IPS-NIHi11 (cell line): ENCODE measurements at regions not wholly inside any gene's neighbourhood (a gene's known extent, or its start where the extent isn't known, plus 50 kb on each side); places are given as distances from the start of the nearest gene placed in this dataset.
"Not testable (repeated sequence)": the region's sequence is repeated elsewhere in the genome, so short reads cannot be mapped to it uniquely, and the experiment has no call there.

ENCODE experiments used
- DNase-seq: peaks from one replicate; pipeline ENCODE4 v3.0.0; 2012; ENCODE audit warnings: mixed read lengths, low spot score

GRCh38 chr2:113341191-113341869, 62.6 kb upstream of the PAX8 start:
- no peak for DNase-seq

- DNase-seq, result no peak
These were observed 59.1 kb upstream of the PAX8 start for GRCh38 chr2:113337809-113338208.

GRCh38 chr2:113336040-113336439, 57.3 kb upstream of the PAX8 start:
- DNase-seq, result not testable (repeated sequence)

- DNase-seq, result no peak
These were observed 55.4 kb upstream of the PAX8 start for GRCh38 chr2:113334147-113334546.

- not testable (repeated sequence) for DNase-seq
These were observed 55.0 kb upstream of the PAX8 start for GRCh38 chr2:113333735-113334134.

- not testable (repeated sequence) for DNase-seq
These were observed 51.5 kb upstream of the PAX8 start for GRCh38 chr2:113330060-113330767.

GRCh38 chr2:113328973-113329372, 50.3 kb upstream of the PAX8 start:
- DNase-seq, result not testable (repeated sequence)

- not testable (repeated sequence) for DNase-seq
These were observed 49.9 kb upstream of the PAX8 start for GRCh38 chr2:113328572-113328971.
